GM23338 (cell line): ENCODE measurements at regions not wholly inside any gene's neighbourhood (a gene's known extent, or its start where the extent isn't known, plus 50 kb on each side); places are given as distances from the start of the nearest gene placed in this dataset.
"Not testable (repeated sequence)": the region's sequence is repeated elsewhere in the genome, so short reads cannot be mapped to it uniquely, and the experiment has no call there.

Source experiments
- CREB1 ChIP-seq: fragments of 250-450 bp; sonication (Bioruptor Pico); IDR thresholded peaks from 2 replicates; pipeline ENCODE4 v1.5.0; 2020; ENCODE audit warnings: low read depth, mild to moderate bottlenecking, moderate library complexity
- EZH2 ChIP-seq: fragments of 200-600 bp; sonication (generic); IDR thresholded peaks from one replicate; pipeline ENCODE4 v1.8.0; 2017; ENCODE audit warnings: antibody characterized with exemption, mild to moderate bottlenecking, low read depth; ENCODE audit not compliant: unreplicated experiment
- EZH2phosphoT487 ChIP-seq: fragments of 200-600 bp; sonication (generic); IDR thresholded peaks from one replicate; pipeline ENCODE4 v1.8.1; 2018; ENCODE audit warnings: antibody characterized with exemption; ENCODE audit not compliant: unreplicated experiment
- JUNB ChIP-seq: IDR thresholded peaks from one replicate; pipeline ENCODE4 v1.6.1; 2016; ENCODE audit warnings: antibody characterized with exemption; ENCODE audit not compliant: unreplicated experiment
- POLR2AphosphoS5 ChIP-seq: IDR thresholded peaks from 2 replicates; pipeline ENCODE4 v1.6.1; 2016; ENCODE audit warnings: antibody characterized with exemption, low read depth
- STAT1 ChIP-seq: IDR thresholded peaks from one replicate; pipeline ENCODE4 v1.6.1; 2016; ENCODE audit warnings: antibody characterized with exemption; ENCODE audit not compliant: unreplicated experiment
- ZNF331 ChIP-seq: fragments of 250-450 bp; sonication (Bioruptor Pico); IDR thresholded peaks from 2 replicates; pipeline ENCODE4 v1.5.0; 2020; ENCODE audit warnings: low read depth, mild to moderate bottlenecking, moderate library complexity
- TF ChIP-seq, protein P1 (sequence below), 2 experiments: fragments of 200-600 bp in 1 of 2; sonication (generic) in 1 of 2; conservative IDR thresholded peaks; 2 replicates each; pipeline versions ENCODE4 v1.5.1 to v1.6.1; 2016 to 2017; ENCODE audit warnings: antibody characterized with exemption in 2 of 2, low read depth in 2 of 2, mild to moderate bottlenecking in 2 of 2, moderate library complexity in 1 of 2
- TF ChIP-seq, protein P2 (sequence below): IDR thresholded peaks from one replicate; pipeline ENCODE4 v1.6.1; 2018; ENCODE audit warnings: antibody characterized with exemption; ENCODE audit not compliant: unreplicated experiment

DNA sequence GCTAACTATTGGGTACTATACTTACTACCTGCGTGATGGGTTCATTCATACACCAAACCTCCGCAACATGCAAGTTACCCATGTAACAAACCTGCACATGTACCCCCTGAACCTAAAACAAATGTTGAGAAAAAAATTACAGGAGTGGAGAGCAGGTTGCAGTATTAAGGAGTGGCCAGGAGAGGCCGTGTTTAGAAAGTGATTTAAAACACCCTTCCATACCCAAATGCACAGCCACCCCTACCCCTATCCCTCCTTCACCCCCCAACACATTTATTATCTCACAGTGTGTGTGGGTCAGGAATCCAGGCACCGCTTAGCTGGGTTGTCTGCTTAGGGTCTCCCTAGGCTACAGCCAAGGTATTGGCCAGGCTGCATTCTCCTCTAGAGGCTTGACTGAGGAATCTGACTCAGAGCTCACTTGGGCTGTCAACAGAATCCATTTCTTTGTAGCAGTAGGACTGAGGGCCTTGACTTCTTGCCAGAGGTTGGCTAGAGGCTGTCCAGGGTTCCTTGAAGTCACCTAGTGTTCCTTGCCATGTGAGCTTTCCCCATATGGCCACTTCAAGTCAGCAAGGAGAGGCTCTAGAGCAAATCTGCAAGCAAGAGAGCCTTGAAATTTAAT, 115.3 kb upstream of the NBPF8 start:
- TF ChIP-seq JUNB; CREB1 (CRISPR knock-in tag); EZH2; EZH2phosphoT487; ZNF331 (CRISPR knock-in tag); POLR2AphosphoS5; STAT1: not testable (repeated sequence)
- TF ChIP-seq, protein P1, sequence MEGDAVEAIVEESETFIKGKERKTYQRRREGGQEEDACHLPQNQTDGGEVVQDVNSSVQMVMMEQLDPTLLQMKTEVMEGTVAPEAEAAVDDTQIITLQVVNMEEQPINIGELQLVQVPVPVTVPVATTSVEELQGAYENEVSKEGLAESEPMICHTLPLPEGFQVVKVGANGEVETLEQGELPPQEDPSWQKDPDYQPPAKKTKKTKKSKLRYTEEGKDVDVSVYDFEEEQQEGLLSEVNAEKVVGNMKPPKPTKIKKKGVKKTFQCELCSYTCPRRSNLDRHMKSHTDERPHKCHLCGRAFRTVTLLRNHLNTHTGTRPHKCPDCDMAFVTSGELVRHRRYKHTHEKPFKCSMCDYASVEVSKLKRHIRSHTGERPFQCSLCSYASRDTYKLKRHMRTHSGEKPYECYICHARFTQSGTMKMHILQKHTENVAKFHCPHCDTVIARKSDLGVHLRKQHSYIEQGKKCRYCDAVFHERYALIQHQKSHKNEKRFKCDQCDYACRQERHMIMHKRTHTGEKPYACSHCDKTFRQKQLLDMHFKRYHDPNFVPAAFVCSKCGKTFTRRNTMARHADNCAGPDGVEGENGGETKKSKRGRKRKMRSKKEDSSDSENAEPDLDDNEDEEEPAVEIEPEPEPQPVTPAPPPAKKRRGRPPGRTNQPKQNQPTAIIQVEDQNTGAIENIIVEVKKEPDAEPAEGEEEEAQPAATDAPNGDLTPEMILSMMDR (conservative IDR thresholded peaks at IDR 0.05; ENCODE audit: low read depth in 2 of 2), result not testable (repeated sequence)
- TF ChIP-seq, protein P2, sequence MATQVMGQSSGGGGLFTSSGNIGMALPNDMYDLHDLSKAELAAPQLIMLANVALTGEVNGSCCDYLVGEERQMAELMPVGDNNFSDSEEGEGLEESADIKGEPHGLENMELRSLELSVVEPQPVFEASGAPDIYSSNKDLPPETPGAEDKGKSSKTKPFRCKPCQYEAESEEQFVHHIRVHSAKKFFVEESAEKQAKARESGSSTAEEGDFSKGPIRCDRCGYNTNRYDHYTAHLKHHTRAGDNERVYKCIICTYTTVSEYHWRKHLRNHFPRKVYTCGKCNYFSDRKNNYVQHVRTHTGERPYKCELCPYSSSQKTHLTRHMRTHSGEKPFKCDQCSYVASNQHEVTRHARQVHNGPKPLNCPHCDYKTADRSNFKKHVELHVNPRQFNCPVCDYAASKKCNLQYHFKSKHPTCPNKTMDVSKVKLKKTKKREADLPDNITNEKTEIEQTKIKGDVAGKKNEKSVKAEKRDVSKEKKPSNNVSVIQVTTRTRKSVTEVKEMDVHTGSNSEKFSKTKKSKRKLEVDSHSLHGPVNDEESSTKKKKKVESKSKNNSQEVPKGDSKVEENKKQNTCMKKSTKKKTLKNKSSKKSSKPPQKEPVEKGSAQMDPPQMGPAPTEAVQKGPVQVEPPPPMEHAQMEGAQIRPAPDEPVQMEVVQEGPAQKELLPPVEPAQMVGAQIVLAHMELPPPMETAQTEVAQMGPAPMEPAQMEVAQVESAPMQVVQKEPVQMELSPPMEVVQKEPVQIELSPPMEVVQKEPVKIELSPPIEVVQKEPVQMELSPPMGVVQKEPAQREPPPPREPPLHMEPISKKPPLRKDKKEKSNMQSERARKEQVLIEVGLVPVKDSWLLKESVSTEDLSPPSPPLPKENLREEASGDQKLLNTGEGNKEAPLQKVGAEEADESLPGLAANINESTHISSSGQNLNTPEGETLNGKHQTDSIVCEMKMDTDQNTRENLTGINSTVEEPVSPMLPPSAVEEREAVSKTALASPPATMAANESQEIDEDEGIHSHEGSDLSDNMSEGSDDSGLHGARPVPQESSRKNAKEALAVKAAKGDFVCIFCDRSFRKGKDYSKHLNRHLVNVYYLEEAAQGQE, result not testable (repeated sequence)
